HG03565 (cell line): ENCODE measurements at regions not wholly inside any gene's neighbourhood (a gene's known extent, or its start where the extent isn't known, plus 50 kb on each side); places are given as distances from the start of the nearest gene placed in this dataset.

ENCODE experiments used
- ATAC-seq: cut with Tn5 transposase; IDR thresholded peaks from one replicate; pipeline ENCODE4 v1.9.1; 2021; ENCODE audit warnings: mild to moderate bottlenecking, moderate library complexity; ENCODE audit not compliant: unreplicated experiment

DNA sequence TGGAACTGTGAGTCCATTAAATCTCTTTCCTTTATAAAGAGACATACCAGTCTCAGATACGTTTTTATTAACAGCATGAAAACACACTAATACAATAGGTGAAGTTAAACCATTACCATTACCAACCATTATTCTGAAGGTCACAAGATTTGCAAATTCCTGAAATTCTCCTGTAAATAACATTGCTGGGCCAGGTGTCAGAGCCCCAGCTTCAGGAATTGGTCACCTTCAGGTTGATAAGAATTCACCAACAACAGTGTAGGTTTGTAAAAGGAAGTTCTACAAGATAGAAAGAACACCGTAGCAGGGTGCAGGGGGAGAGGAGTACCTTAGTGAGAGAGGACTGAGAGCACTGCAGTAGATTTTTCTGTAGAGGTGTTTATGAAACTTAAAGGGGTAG lies 644.3 kb downstream of the CDY2B start:
- no peak for ATAC-seq

GRCh38 chrY:17233435-17234109 lies 646.4 kb downstream of the CDY2B start:
- ATAC-seq = no peak

- ATAC-seq = no peak
Observed at GRCh38 chrY:17231994-17232393, 648.0 kb downstream of the CDY2B start.

- ATAC-seq = no peak
Observed at GRCh38 chrY:17223502-17223901, 656.5 kb downstream of the CDY2B start.

DNA sequence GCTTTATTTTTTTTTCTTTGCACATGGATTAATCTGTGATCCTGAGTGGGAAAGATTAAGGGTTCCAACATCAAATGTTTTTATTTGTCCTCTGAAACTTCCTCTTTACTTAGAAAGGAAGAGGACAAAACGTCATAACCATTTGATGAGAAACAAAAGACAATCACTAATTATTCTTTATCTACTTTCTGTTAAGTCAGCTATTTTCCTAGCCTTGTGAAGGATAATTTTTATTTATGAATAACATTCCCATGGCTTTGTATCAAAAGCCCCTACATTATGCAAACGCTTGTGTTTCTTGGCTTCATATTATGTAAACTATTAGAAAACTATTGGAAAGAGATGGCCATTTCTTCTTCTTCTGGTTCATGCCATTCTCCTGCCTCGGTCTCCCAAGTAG lies 677.6 kb downstream of the CDY2B start:
- ATAC-seq = no peak

GRCh38 chrY:17184299-17184698 lies 695.7 kb downstream of the CDY2B start:
- ATAC-seq = no peak

- ATAC-seq = no peak
Observed at GRCh38 chrY:17166881-17167280, 713.1 kb downstream of the CDY2B start.

GRCh38 chrY:17122166-17122565 lies 757.9 kb downstream of the CDY2B start:
- ATAC-seq = no peak

- ATAC-seq = no peak
Observed at GRCh38 chrY:17085303-17085702, 794.7 kb downstream of the CDY2B start.

GRCh38 chrY:17079887-17080286 lies 800.1 kb downstream of the CDY2B start:
- no peak for ATAC-seq

DNA sequence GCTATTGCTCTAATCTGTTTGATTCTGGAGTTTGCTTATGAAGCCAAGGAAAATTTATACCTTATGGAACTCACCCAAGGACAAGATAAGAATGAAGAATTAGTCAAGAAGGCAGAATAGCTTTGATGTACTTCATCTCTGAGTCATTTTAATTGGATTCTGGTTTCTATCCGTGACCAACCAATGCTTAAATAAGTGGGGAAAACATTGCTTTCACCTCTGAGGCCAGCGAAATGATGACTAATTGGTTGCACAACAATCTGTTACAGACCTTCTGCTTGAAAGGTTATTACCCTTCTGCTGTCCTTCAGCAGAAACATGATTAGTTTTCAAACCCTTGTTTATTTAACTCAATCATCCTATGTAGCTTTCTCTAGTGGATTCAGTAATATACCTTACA lies 812.7 kb downstream of the CDY2B start:
- no peak for ATAC-seq

GRCh38 chrY:17053041-17053440 lies 827.0 kb downstream of the CDY2B start:
- no peak for ATAC-seq

DNA sequence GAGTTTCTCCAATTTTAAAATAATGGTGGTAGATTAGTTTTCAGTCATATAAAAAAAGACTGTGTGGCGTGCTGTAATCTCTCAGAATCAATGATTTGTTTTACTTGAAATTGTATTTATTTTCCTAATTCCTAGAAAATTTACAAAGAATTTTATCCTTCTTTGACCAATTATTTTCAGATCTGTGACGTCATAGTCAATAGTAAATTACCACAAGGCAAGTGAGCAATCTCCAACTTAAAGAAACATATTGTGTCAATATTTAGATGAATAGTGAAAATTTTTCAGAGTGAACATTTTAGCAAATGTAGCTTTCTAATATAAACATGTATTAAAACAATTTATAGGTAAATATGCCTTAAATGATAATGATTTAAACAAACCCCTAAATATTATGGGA lies 829.6 kb downstream of the CDY2B start:
- no peak for ATAC-seq

DNA sequence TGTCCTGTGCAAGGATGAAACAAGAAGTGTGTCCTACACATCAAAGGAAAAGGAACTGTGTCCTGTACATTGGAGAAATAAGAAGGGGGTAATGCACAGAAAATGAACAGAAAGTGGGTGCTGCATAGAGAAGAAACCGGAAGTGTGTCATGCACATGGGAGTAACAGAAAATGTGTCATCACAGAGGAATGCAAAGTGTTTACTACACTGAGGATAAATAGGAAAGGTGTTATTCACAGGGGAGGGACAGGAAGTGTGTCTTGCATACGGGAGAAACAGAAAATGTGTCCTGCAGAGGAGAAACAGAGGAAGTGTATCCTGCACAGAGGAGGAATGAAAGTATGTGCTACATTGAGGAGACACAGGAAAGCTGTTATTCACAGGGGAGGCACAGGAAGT lies 834.9 kb downstream of the CDY2B start:
- ATAC-seq = no peak

- ATAC-seq = no peak
Observed at GRCh38 chrY:17044723-17045122, 835.3 kb downstream of the CDY2B start.

DNA sequence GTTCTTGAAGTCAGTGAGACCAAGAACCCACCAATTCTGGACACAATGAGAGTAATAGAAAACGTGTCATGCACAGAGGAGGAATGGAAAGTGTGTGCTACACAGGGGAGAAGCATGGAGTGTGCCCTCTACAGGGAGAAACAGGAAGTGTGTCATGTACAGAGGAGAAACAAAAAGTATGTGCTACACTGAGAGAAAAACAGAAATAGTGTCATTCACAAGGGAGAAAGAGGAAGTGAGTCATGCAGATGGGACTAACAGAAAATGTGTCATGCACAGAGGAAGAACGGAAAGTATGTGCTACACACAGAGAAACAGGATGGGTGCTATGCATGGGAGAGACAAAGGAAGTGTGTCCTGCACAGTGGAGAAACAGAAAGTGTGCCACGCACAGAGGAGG lies 835.7 kb downstream of the CDY2B start:
- ATAC-seq = no peak

- ATAC-seq = no peak
Observed at GRCh38 chrY:17038439-17038838, 841.6 kb downstream of the CDY2B start.

GRCh38 chrY:17018126-17018525 lies 861.9 kb downstream of the CDY2B start:
- ATAC-seq = no peak

DNA sequence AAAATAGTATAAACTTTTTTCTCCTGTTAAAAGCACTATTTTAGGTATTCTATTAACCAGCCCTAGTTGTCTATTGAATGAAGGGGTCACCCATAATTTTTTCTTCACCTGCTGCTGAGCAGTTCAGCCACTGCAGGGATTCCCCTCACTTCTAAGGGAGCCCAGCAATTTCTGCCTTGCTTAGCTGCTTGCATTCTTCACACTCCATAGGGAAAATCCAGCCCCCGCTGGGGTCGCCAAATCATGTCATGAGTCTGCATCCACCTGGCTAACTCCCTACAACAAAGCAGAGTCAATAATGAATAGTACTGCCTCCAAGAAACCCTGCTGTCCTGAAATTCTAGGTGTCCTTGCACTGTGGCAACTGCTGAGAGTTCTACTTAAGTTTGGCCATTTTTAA lies 886.5 kb downstream of the CDY2B start:
- ATAC-seq = no peak

GRCh38 chrY:16981776-16982175 lies 898.2 kb downstream of the CDY2B start:
- no peak for ATAC-seq

DNA sequence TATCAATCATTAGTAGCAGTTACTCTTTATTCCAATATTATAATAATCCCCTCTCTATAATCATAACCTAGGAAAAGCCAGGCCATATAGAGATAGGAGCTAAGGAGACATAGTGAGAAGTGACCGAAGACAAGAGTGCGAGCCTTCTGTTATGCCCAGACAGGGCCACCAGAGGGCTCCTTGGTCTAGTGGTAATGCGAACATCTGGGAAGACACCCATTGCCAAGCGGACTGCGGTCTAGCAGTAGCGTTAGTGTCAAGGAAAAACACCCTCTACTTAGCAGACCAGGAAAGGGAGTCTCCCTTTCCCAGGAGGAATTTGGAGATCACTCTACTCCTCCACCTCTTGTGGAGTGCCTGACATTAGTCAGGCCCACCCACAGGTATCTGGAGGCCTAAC lies 920.9 kb downstream of the CDY2B start:
- ATAC-seq = no peak

- no peak for ATAC-seq
Observed at GRCh38 chrY:16947221-16947620, 932.8 kb downstream of the CDY2B start.
